GM23338 (cell line): ENCODE measurements at regions not wholly inside any gene's neighbourhood (a gene's known extent, or its start where the extent isn't known, plus 50 kb on each side); places are given as distances from the start of the nearest gene placed in this dataset.

ENCODE experiments used
- ATAC-seq: fragments of 200-7000 bp; cut with Tn5 transposase; 3 replicates; pipeline ENCODE4 v1.9.1; 2020
- DNase-seq: peaks from one replicate; pipeline ENCODE4 v3.0.0-alpha.2; 2015; ENCODE audit warnings: low spot score
- H2AFZ ChIP-seq: fragments of 200-600 bp; sonication (generic); 2 replicates; pipeline ENCODE4 v1.8.0; 2016; ENCODE audit warnings: antibody characterized with exemption, mild to moderate bottlenecking, moderate library complexity
- H3F3A ChIP-seq: fragments of 200-600 bp; sonication (generic); replicated peaks from 2 replicates; pipeline ENCODE4 v1.8.0; 2017; ENCODE audit warnings: antibody characterized with exemption, mixed run types, low read depth
- H3K27ac ChIP-seq: fragments of 200-600 bp; sonication (generic); 2 replicates; pipeline ENCODE4 v1.6.1; 2016; ENCODE audit warnings: low read depth
- H3K27me3 ChIP-seq: fragments of 200-600 bp; sonication (generic); 2 replicates; pipeline ENCODE4 v1.8.0; 2016; ENCODE audit warnings: mild to moderate bottlenecking, mixed run types, moderate library complexity; ENCODE audit not compliant: insufficient read depth
- H3K36me3 ChIP-seq: fragments of 200-600 bp; sonication (generic); 2 replicates; pipeline ENCODE4 v1.8.0; 2016; ENCODE audit warnings: mild to moderate bottlenecking; ENCODE audit not compliant: insufficient read depth
- H3K4me1 ChIP-seq: fragments of 200-600 bp; sonication (generic); 2 replicates; pipeline ENCODE4 v1.8.0; 2016; ENCODE audit warnings: mild to moderate bottlenecking, moderate library complexity; ENCODE audit not compliant: insufficient read depth
- H3K4me2 ChIP-seq: fragments of 200-600 bp; sonication (generic); 2 replicates; pipeline ENCODE4 v1.7.1; 2017; ENCODE audit warnings: mixed run types
- H3K4me3 ChIP-seq: fragments of 200-600 bp; sonication (generic); 2 replicates; pipeline ENCODE4 v1.6.1; 2016; ENCODE audit warnings: mixed run types
- H3K79me2 ChIP-seq: fragments of 200-600 bp; sonication (generic); replicated peaks from 2 replicates; pipeline ENCODE4 v1.8.0; 2017; ENCODE audit warnings: mild to moderate bottlenecking; ENCODE audit not compliant: insufficient read depth
- H3K9me2 ChIP-seq: fragments of 200-600 bp; sonication (generic); 2 replicates; pipeline ENCODE4 v1.8.0; 2017; ENCODE audit not compliant: insufficient read depth
- H4K20me1 ChIP-seq: fragments of 200-600 bp; sonication (generic); replicated peaks from 2 replicates; pipeline ENCODE4 v1.8.0; 2017; ENCODE audit warnings: mild to moderate bottlenecking; ENCODE audit not compliant: insufficient read depth
- H3K27ac Mint-ChIP-seq: 2 replicates; pipeline ENCODE4 v1.8.0; 2020; ENCODE audit warnings: inconsistent platforms, mild to moderate bottlenecking, moderate library complexity, mixed read lengths
- H3K27me3 Mint-ChIP-seq: 3 replicates; pipeline ENCODE4 v1.8.0; 2022; ENCODE audit warnings: low read depth, mild to moderate bottlenecking, moderate library complexity, mixed read lengths, inconsistent platforms; ENCODE audit not compliant: insufficient read depth, poor library complexity
- H3K36me3 Mint-ChIP-seq: 3 replicates; pipeline ENCODE4 v1.8.0; 2021; ENCODE audit warnings: low read depth, mild to moderate bottlenecking, inconsistent platforms, moderate library complexity, mixed read lengths
- H3K4me1 Mint-ChIP-seq: 3 replicates; pipeline ENCODE4 v1.8.0; 2020; ENCODE audit warnings: mild to moderate bottlenecking, inconsistent platforms, mixed read lengths
- H3K4me3 Mint-ChIP-seq: 3 replicates; pipeline ENCODE4 v1.8.0; 2021; ENCODE audit warnings: moderate library complexity, mild to moderate bottlenecking, inconsistent platforms, mixed read lengths
- H3K9me3 Mint-ChIP-seq: 3 replicates; pipeline ENCODE4 v1.8.0; 2020; ENCODE audit warnings: moderate library complexity, mild to moderate bottlenecking, inconsistent platforms, mixed read lengths
- CTCF ChIP-seq, 2 experiments: fragments of 200-600 bp in 1 of 2; sonication (generic) in 1 of 2; conservative IDR thresholded peaks; 2 replicates each; pipeline versions ENCODE4 v1.5.1 to v1.6.1; 2016 to 2017; ENCODE audit warnings: antibody characterized with exemption in 2 of 2, low read depth in 2 of 2, mild to moderate bottlenecking in 2 of 2, moderate library complexity in 1 of 2
- EZH2 ChIP-seq: fragments of 200-600 bp; sonication (generic); IDR thresholded peaks from one replicate; pipeline ENCODE4 v1.8.0; 2017; ENCODE audit warnings: antibody characterized with exemption, mild to moderate bottlenecking, low read depth; ENCODE audit not compliant: unreplicated experiment
- EZH2phosphoT487 ChIP-seq: fragments of 200-600 bp; sonication (generic); IDR thresholded peaks from one replicate; pipeline ENCODE4 v1.8.1; 2018; ENCODE audit warnings: antibody characterized with exemption; ENCODE audit not compliant: unreplicated experiment
- JUNB ChIP-seq: IDR thresholded peaks from one replicate; pipeline ENCODE4 v1.6.1; 2016; ENCODE audit warnings: antibody characterized with exemption; ENCODE audit not compliant: unreplicated experiment
- NANOG ChIP-seq: IDR thresholded peaks from 2 replicates; pipeline ENCODE4 v1.6.1; 2016; ENCODE audit warnings: antibody characterized with exemption, borderline replicate concordance
- REST ChIP-seq: IDR thresholded peaks from one replicate; pipeline ENCODE4 v1.6.1; 2018; ENCODE audit warnings: antibody characterized with exemption; ENCODE audit not compliant: unreplicated experiment
- ZNF114 ChIP-seq: fragments of 250-450 bp; sonication (Bioruptor Pico); IDR thresholded peaks from 2 replicates; pipeline ENCODE4 v1.5.0; 2020; ENCODE audit warnings: mild to moderate bottlenecking, moderate library complexity
- TF ChIP-seq, protein P1 (sequence below): IDR thresholded peaks from 2 replicates; pipeline ENCODE4 v1.6.1; 2016; ENCODE audit warnings: antibody characterized with exemption

DNA sequence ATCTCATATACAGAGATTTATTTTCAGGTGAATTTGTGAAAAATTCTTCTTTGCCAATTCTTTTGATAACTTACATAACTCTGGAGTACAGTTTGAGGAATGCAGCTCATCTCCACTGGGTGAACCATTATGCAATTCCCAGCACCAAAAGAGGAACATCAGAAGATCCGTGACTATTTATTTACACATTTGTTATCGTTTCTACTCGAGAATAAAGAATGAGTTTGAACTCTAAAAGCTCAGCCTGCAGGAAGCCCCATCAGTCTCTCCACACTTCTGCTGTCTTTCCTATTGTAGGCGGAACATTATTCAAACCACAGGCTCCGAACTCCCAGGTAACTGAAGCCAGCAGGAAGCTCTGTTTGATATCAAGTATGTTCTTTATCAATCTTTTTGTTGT is 95.9 kb upstream of the IFNGR1 start (continued):
- no peak for TF ChIP-seq JUNB
- TF ChIP-seq EZH2, result no peak
- TF ChIP-seq CTCF (conservative IDR thresholded peaks at IDR 0.05; ENCODE audit: low read depth in 2 of 2), result no peak
- TF ChIP-seq REST, result no peak
- TF ChIP-seq ZNF114, result no peak
- no peak for TF ChIP-seq EZH2phosphoT487
- TF ChIP-seq NANOG, result no peak

DNA sequence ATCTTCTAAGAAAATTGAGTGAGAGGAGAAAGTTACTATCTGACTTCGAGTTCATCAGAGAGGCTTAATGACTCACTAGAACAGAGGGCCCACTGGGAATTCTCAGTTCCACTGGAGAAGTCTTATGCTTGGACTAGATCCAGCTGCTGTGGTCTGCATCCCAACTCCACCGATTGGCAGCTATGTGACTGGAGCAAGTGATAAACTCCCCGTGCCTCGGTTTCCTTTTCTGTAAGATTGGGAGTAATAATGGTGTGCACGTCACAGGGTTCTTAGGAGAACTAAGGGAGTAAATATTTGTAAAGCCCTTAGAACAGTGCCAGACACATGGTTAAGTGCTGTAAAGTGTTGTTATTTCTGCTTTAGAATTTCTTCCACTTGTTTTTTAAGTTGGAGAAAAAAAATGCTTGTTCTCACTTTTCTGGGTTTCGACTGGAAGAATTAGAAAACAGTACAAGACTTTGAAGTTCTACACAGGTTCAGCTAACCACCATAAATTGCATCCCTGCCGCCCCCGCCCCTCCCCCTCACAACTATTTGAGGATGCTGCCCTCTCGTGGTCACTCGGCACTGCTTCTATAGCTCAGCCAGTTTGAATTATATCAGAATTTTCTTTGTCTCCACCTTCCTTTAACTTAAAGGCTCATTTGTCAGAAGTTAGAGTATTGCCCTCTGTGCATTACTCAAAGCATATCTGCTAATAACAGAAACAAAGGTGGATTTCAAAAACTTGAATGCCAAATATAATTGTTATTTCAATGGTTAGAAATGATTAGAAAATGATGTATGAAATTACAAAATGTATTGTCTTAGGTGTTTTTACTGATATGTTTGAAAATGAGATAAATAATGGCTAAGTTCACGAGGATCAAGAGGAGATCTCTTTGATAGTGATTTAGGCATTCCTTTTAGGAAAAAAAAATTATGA is 95.0 kb upstream of the IFNGR1 start:
- Mint-ChIP-seq H3K36me3 (no peaks in the 10 kb centered on the region), H3K27me3 (no peaks in the 10 kb centered on the region), H3K9me3 (no peaks in the 10 kb centered on the region), H3K4me1 (peaks cover 17% of the 10 kb centered on the region), H3K27ac (no peak overlapping the region), H3K4me3 (no peak overlapping the region)
- no peaks in the 10 kb centered on the region for H3K27me3 ChIP-seq
- TF ChIP-seq CTCF (conservative IDR thresholded peaks at IDR 0.05; ENCODE audit: low read depth in 2 of 2), result peak; percentile 83 to 95
- TF ChIP-seq, protein P1, sequence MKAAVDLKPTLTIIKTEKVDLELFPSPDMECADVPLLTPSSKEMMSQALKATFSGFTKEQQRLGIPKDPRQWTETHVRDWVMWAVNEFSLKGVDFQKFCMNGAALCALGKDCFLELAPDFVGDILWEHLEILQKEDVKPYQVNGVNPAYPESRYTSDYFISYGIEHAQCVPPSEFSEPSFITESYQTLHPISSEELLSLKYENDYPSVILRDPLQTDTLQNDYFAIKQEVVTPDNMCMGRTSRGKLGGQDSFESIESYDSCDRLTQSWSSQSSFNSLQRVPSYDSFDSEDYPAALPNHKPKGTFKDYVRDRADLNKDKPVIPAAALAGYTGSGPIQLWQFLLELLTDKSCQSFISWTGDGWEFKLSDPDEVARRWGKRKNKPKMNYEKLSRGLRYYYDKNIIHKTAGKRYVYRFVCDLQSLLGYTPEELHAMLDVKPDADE, result no peak
- no peaks in the 10 kb centered on the region for H3K79me2 ChIP-seq
- no peak overlapping the region for H3K27ac ChIP-seq
- H3K4me2 ChIP-seq, result no peak overlapping the region
- no peak overlapping the region for H2AFZ ChIP-seq
- H3K4me3 ChIP-seq, result no peak overlapping the region
- H3K4me1 ChIP-seq, result peaks cover 10% of the 10 kb centered on the region
- H4K20me1 ChIP-seq, result no peaks in the 10 kb centered on the region
- DNase-seq (peak; percentile 88), ATAC-seq (peak; percentile 92)
- no peaks in the 10 kb centered on the region for H3K9me2 ChIP-seq
- no peaks in the 10 kb centered on the region for H3F3A ChIP-seq
- no peaks in the 10 kb centered on the region for H3K36me3 ChIP-seq
